Peyer's patch (tissue), 4 donors: ENCODE measurements at regions not wholly inside any gene's neighbourhood (a gene's known extent, or its start where the extent isn't known, plus 50 kb on each side); places are given as distances from the start of the nearest gene placed in this dataset.
"Not testable (repeated sequence)": the region's sequence is repeated elsewhere in the genome, so short reads cannot be mapped to it uniquely, and the experiment has no call there.

Source experiments
- DNase-seq, 3 donors: peaks; one replicate each; pipeline ENCODE4 v3.0.0-alpha.2; 2017 to 2019
- H3K27ac ChIP-seq, 4 donors: fragments of 200-600 bp; sonication (generic); one replicate each; pipeline ENCODE4 v1.5.1; 2016 to 2019
- H3K27me3 ChIP-seq, 2 donors: fragments of 200-600 bp; sonication (generic); one replicate each; pipeline ENCODE4 v1.5.1; 2019
- H3K36me3 ChIP-seq, 3 donors: fragments of 200-600 bp; sonication (generic); one replicate each; pipeline ENCODE4 v1.5.1; 2016 to 2019
- H3K4me1 ChIP-seq, 4 donors: fragments of 200-600 bp; sonication (generic); one replicate each; pipeline ENCODE4 v1.5.1; 2016 to 2019
- H3K4me3 ChIP-seq, 4 donors: fragments of 200-600 bp; sonication (generic); 1 replicate in 3 of 4; 2 replicates in 1 of 4; pipeline ENCODE4 v1.5.1; 2016 to 2019; ENCODE audit warnings: mild to moderate bottlenecking in 1 of 4
- H3K9me3 ChIP-seq, 4 donors: fragments of 200-600 bp; sonication (generic); one replicate each; pipeline ENCODE4 v1.5.1; 2016 to 2019; ENCODE audit warnings: mild to moderate bottlenecking in 1 of 4
- CTCF ChIP-seq, 6 experiments: fragments of 450-650 bp in 4 of 6; fragments of 200-600 bp in 2 of 6; sonication (generic) in 1 of 6; IDR thresholded peaks; one replicate each; pipeline ENCODE4 v1.5.1; 2017 to 2019; ENCODE audit warnings: antibody characterized with exemption in 6 of 6, mild to moderate bottlenecking in 3 of 6, moderate library complexity in 1 of 6
- POLR2A ChIP-seq, 2 donors: fragments of 450-650 bp; IDR thresholded peaks; one replicate each; pipeline ENCODE4 v1.5.1; 2017; ENCODE audit warnings: antibody characterized with exemption in 2 of 2, mild to moderate bottlenecking in 2 of 2, moderate library complexity in 2 of 2

- no peak for DNase-seq
- no peaks in the 10 kb centered on the region for H3K4me1 ChIP-seq
- H3K9me3 ChIP-seq = no peaks in the 10 kb centered on the region
- H3K4me3 ChIP-seq = no peak overlapping the region
- no peak overlapping the region for H3K27ac ChIP-seq
- no peaks in the 10 kb centered on the region for H3K27me3 ChIP-seq
- TF ChIP-seq POLR2A (IDR thresholded peaks at IDR 0.05) = no peak
- no peak for TF ChIP-seq CTCF (IDR thresholded peaks at IDR 0.05)
- no peaks in the 10 kb centered on the region for H3K36me3 ChIP-seq
Observed at GRCh38 chr11:37142591-37142990, 544.6 kb upstream of the RAG2 start.

- DNase-seq = no peak
- TF ChIP-seq POLR2A (IDR thresholded peaks at IDR 0.05) = no peak
- TF ChIP-seq CTCF (IDR thresholded peaks at IDR 0.05) = no peak
- H3K27me3 ChIP-seq = no peaks in the 10 kb centered on the region
- no peaks in the 10 kb centered on the region for H3K9me3 ChIP-seq
- H3K4me3 ChIP-seq = no peak overlapping the region
- no peaks in the 10 kb centered on the region for H3K36me3 ChIP-seq
- H3K4me1 ChIP-seq = no peaks in the 10 kb centered on the region
- H3K27ac ChIP-seq = no peak overlapping the region
Observed at GRCh38 chr11:37141707-37142106, 543.7 kb upstream of the RAG2 start.

- DNase-seq, H3K27ac ChIP-seq, H3K4me3 ChIP-seq, H3K9me3 ChIP-seq, H3K27me3 ChIP-seq, H3K4me1 ChIP-seq, H3K36me3 ChIP-seq: not testable (repeated sequence)
Observed at GRCh38 chr11:37135606-37136005, 537.6 kb upstream of the RAG2 start.

- Histone ChIP-seq H3K36me3 (no peaks in the 10 kb centered on the region), H3K4me3 (no peak overlapping the region)
Observed at GRCh38 chr11:37134637-37135036, 536.6 kb upstream of the RAG2 start.

GRCh38 chr11:37124384-37124783 lies 526.3 kb upstream of the RAG2 start:
- TF ChIP-seq POLR2A (IDR thresholded peaks at IDR 0.05) (no peak), CTCF (IDR thresholded peaks at IDR 0.05) (no peak)
- Histone ChIP-seq H3K9me3 (no peaks in the 10 kb centered on the region), H3K4me1 (no peaks in the 10 kb centered on the region), H3K27ac (no peak overlapping the region), H3K27me3 (no peaks in the 10 kb centered on the region), H3K4me3 (no peak overlapping the region), H3K36me3 (no peaks in the 10 kb centered on the region)
- DNase-seq = no peak

More at GRCh38 chr11:37134637-37135036, 536.6 kb upstream of the RAG2 start:
- H3K9me3 ChIP-seq = no peaks in the 10 kb centered on the region
- H3K4me1 ChIP-seq = no peaks in the 10 kb centered on the region
- DNase-seq = no peak
- TF ChIP-seq POLR2A (IDR thresholded peaks at IDR 0.05) = no peak
- no peak for TF ChIP-seq CTCF (IDR thresholded peaks at IDR 0.05)
- H3K27me3 ChIP-seq = no peaks in the 10 kb centered on the region
- H3K27ac ChIP-seq = no peak overlapping the region

GRCh38 chr11:37115963-37116362 lies 517.9 kb upstream of the RAG2 start:
- no peaks in the 10 kb centered on the region for H3K9me3 ChIP-seq
- TF ChIP-seq CTCF (IDR thresholded peaks at IDR 0.05) (no peak), POLR2A (IDR thresholded peaks at IDR 0.05) (no peak)
- no peaks in the 10 kb centered on the region for H3K4me1 ChIP-seq
- H3K36me3 ChIP-seq = no peaks in the 10 kb centered on the region
- no peak for DNase-seq
- H3K27me3 ChIP-seq = no peaks in the 10 kb centered on the region
- no peak overlapping the region for H3K4me3 ChIP-seq
- no peak overlapping the region for H3K27ac ChIP-seq
